ENCODE measurements at regions not wholly inside any gene's neighbourhood (a gene's known extent, or its start where the extent isn't known, plus 50 kb on each side); places are given as distances from the start of the nearest gene placed in this dataset.

- TF ChIP-seq IFI16 (CRISPR knock-in tag; IDR thresholded peaks at IDR 0.05): no peak
- no peak for TF ChIP-seq MCM3 (IDR thresholded peaks at IDR 0.05)
- TF ChIP-seq NUFIP1 (IDR thresholded peaks at IDR 0.05; ENCODE audit: partially characterized antibody): no peak
- no peak for TF ChIP-seq DACH1 (IDR thresholded peaks at IDR 0.05; ENCODE audit: partially characterized antibody)
- TF ChIP-seq NONO (IDR thresholded peaks at IDR 0.05; ENCODE audit: low read depth in 2 of 2, low read length in 1 of 2): no peak
- TF ChIP-seq USF2 (CRISPR knock-in tag; IDR thresholded peaks at IDR 0.05): no peak
Observed at GRCh38 chr3:70763894-70764293, 451.5 kb upstream of the MDFIC2 start (continued).

- ChIA-PET CTCF (ENCODE audit: low intra/inter-chr PET ratio) (no interaction called here), POLR2A (no interaction called here)
- H3K36me3 ChIP-seq (ENCODE audit: control insufficient read depth, insufficient read depth, low read length): no peaks in the 10 kb centered on the region
- no peak for TF ChIP-seq RNF219 (CRISPR knock-in tag; IDR thresholded peaks at IDR 0.05)
- TF ChIP-seq MLLT1 (IDR thresholded peaks at IDR 0.05): no peak
- TF ChIP-seq GABPB1 (CRISPR knock-in tag; IDR thresholded peaks at IDR 0.05): no peak
- no peak for TF ChIP-seq TAL1 (IDR thresholded peaks at IDR 0.05)
- no peak for TF ChIP-seq CREB3L1 (IDR thresholded peaks at IDR 0.05; ENCODE audit: borderline replicate concordance, low read depth)
- TF ChIP-seq LEF1 (IDR thresholded peaks at IDR 0.05): no peak
- no peak for TF ChIP-seq ZC3H11A (IDR thresholded peaks at IDR 0.05; ENCODE audit: low read depth, low read length)
- no peak for TF ChIP-seq KHSRP (IDR thresholded peaks at IDR 0.05)
- no peak for TF ChIP-seq PHB (CRISPR knock-in tag; IDR thresholded peaks at IDR 0.05)
- no peak for TF ChIP-seq SMAD1 (IDR thresholded peaks at IDR 0.05; ENCODE audit: low read depth, low read length, partially characterized antibody)
- TF ChIP-seq CBX2 (IDR thresholded peaks at IDR 0.05; ENCODE audit: insufficient read depth, low read length, poor library complexity, severe bottlenecking): no peak
- TF ChIP-seq TBP (optimal IDR thresholded peaks at IDR 0.05; ENCODE audit: low read depth, low read length): no peak
- no peak for TF ChIP-seq U2AF1 (optimal IDR thresholded peaks at IDR 0.05; ENCODE audit: low read depth, low read length)
- no peak for TF ChIP-seq RFX5 (IDR thresholded peaks at IDR 0.05; ENCODE audit: low read depth, low read length)
Observed at GRCh38 chr3:70757658-70758057, 445.2 kb upstream of the MDFIC2 start.

More at GRCh38 chr3:70757658-70758057, 445.2 kb upstream of the MDFIC2 start:
- no peak overlapping the region for H3K4me3 ChIP-seq
- in situ Hi-C loops (cut with MboI): no loop called here
- no peak overlapping the region for H3K4me2 ChIP-seq (ENCODE audit: insufficient read depth, low read length)
- H3K9ac ChIP-seq (ENCODE audit: insufficient read depth in 1 of 2, low read depth in 2 of 2, low read length in 2 of 2): no peak overlapping the region
- FAIRE-seq (no peak), ATAC-seq (no peak), DNase-seq (ENCODE audit: extremely low read depth in 1 of 4, low spot score in 3 of 4) (no peak)
- no peaks in the 10 kb centered on the region for H3K27me3 ChIP-seq (ENCODE audit: control insufficient read depth in 2 of 2, insufficient read depth in 2 of 2, low read length in 2 of 2)
- no peaks in the 10 kb centered on the region for H3K4me1 ChIP-seq (replicated peaks in 1 of 2; ENCODE audit: control insufficient read depth in 2 of 2, insufficient read depth in 2 of 2, low read length in 2 of 2)
- no peak overlapping the region for H3K27ac ChIP-seq (ENCODE audit: extremely low read depth, low read depth, low read length)
- 0% methylated on average over 2 of the region's 2 CpGs for WGBS (ENCODE audit: insufficient coverage, low coverage, missing lambda C conversion rate)
- no peaks in the 10 kb centered on the region for H4K20me1 ChIP-seq (replicated peaks; ENCODE audit: control insufficient read depth, insufficient read depth, low read length)
- H3K9me3 ChIP-seq (replicated peaks; ENCODE audit: control insufficient read depth, insufficient read depth, low read depth, low read length): no peaks in the 10 kb centered on the region
- no peaks in the 10 kb centered on the region for H3K79me2 ChIP-seq (ENCODE audit: control insufficient read depth, insufficient read depth, low read length)
- BruUV-seq (replicated peaks): no TSS peak
- no peaks in the 10 kb centered on the region for H3K9me1 ChIP-seq (ENCODE audit: control insufficient read depth, insufficient read depth, low read length)
- intact Hi-C loops (cut with micrococcal nuclease): no loop called here
- H2AFZ ChIP-seq (ENCODE audit: low read depth, low read length): no peak overlapping the region
